ENCODE measurements at regions not wholly inside any gene's neighbourhood (a gene's known extent, or its start where the extent isn't known, plus 50 kb on each side); places are given as distances from the start of the nearest gene placed in this dataset.
"Not testable (repeated sequence)": the region's sequence is repeated elsewhere in the genome, so short reads cannot be mapped to it uniquely, and the experiment has no call there.

DNA sequence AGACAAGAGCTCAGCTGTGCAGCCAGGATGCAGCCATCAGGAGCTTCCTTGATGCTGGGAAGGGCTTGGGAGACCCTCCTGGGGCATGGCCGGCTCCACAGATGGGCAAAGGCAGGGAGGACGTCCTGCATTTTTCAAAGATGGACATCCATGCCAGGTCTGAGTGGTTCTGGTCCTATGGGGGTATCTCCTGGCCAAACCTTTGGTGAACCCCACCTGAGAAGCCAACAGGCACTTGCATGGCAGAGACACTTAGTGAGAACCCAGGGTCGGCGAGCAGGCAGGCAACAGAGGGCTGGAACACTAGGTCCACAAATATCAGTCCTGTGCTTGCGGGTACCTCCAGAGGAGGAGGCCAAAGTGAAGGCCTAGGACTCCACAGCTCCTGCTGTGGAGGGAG lies 70.0 kb downstream of the KCTD15 start:
- no peak overlapping the region for H3K27ac ChIP-seq (ENCODE audit: insufficient read depth, low read length)
- no peak overlapping the region for H3K4me2 ChIP-seq (ENCODE audit: extremely low read depth, insufficient read depth, low read length)
- H4K20me1 ChIP-seq (ENCODE audit: control insufficient read depth, extremely low read depth, insufficient read depth, low read length) = no peaks in the 10 kb centered on the region
- no peaks in the 10 kb centered on the region for H3K27me3 ChIP-seq (ENCODE audit: control insufficient read depth, insufficient read depth, low read length)
- no peaks in the 10 kb centered on the region for H3K79me2 ChIP-seq (ENCODE audit: control insufficient read depth, insufficient read depth, low read length)
- H2AFZ ChIP-seq (ENCODE audit: low read length) = no peak overlapping the region
- H3K4me3 ChIP-seq (replicated peaks in 1 of 4; ENCODE audit: control extremely low read depth in 1 of 4, insufficient read depth in 1 of 4, low read depth in 3 of 4, low read length in 4 of 4) = no peak overlapping the region
- no peaks in the 10 kb centered on the region for H3K4me1 ChIP-seq (ENCODE audit: control insufficient read depth, extremely low read depth, insufficient read depth, low read length)
- no peaks in the 10 kb centered on the region for H3K36me3 ChIP-seq (ENCODE audit: control insufficient read depth, insufficient read depth, low read length)
- TF ChIP-seq EZH2 (IDR thresholded peaks at IDR 0.05; ENCODE audit: low read length, missing control alignments) = no peak
- TF ChIP-seq CTCF (conservative IDR thresholded peaks at IDR 0.05 in 1 of 2, IDR thresholded peaks at IDR 0.05 in 1 of 2; ENCODE audit: low read depth in 1 of 2, low read length in 2 of 2) = no peak
- H3K9ac ChIP-seq (ENCODE audit: insufficient read depth, low read length) = no peak overlapping the region
- H3K9me3 ChIP-seq (ENCODE audit: control insufficient read depth, insufficient read depth, low read depth, low read length) = no peaks in the 10 kb centered on the region
- DNase-seq (ENCODE audit: low read depth in 2 of 2) = no peak

- peak in 1 of 2 donors; percentile 6 for DNase-seq (ENCODE audit: low read depth in 2 of 2)
- H3K27ac ChIP-seq (ENCODE audit: insufficient read depth, low read length) = no peak overlapping the region
- H3K36me3 ChIP-seq (ENCODE audit: control insufficient read depth, insufficient read depth, low read length) = no peaks in the 10 kb centered on the region
- peak overlapping the region; percentile 13 for H3K4me2 ChIP-seq (ENCODE audit: extremely low read depth, insufficient read depth, low read length)
- no peak overlapping the region for H3K9ac ChIP-seq (ENCODE audit: insufficient read depth, low read length)
- H3K4me3 ChIP-seq (replicated peaks in 1 of 4; ENCODE audit: control extremely low read depth in 1 of 4, insufficient read depth in 1 of 4, low read depth in 3 of 4, low read length in 4 of 4) = peak overlapping the region in 2 of 4 experiments; percentile 20 to 27
- no peaks in the 10 kb centered on the region for H3K79me2 ChIP-seq (ENCODE audit: control insufficient read depth, insufficient read depth, low read length)
- TF ChIP-seq EZH2 (IDR thresholded peaks at IDR 0.05; ENCODE audit: low read length, missing control alignments) (no peak), CTCF (conservative IDR thresholded peaks at IDR 0.05 in 1 of 2, IDR thresholded peaks at IDR 0.05 in 1 of 2; ENCODE audit: low read depth in 1 of 2, low read length in 2 of 2) (no peak)
- no peaks in the 10 kb centered on the region for H3K27me3 ChIP-seq (ENCODE audit: control insufficient read depth, insufficient read depth, low read length)
- no peaks in the 10 kb centered on the region for H3K4me1 ChIP-seq (ENCODE audit: control insufficient read depth, extremely low read depth, insufficient read depth, low read length)
- no peaks in the 10 kb centered on the region for H3K9me3 ChIP-seq (ENCODE audit: control insufficient read depth, insufficient read depth, low read depth, low read length)
- H2AFZ ChIP-seq (ENCODE audit: low read length) = peak overlapping the region; percentile 26
- no peaks in the 10 kb centered on the region for H4K20me1 ChIP-seq (ENCODE audit: control insufficient read depth, extremely low read depth, insufficient read depth, low read length)
Measured at GRCh38 chr19:33868076-33868735, 71.5 kb downstream of the KCTD15 start.

GRCh38 chr19:33868788-33869412 lies 72.2 kb downstream of the KCTD15 start:
- no peak for TF ChIP-seq EZH2 (IDR thresholded peaks at IDR 0.05; ENCODE audit: low read length, missing control alignments)
- TF ChIP-seq CTCF (conservative IDR thresholded peaks at IDR 0.05 in 1 of 2, IDR thresholded peaks at IDR 0.05 in 1 of 2; ENCODE audit: low read depth in 1 of 2, low read length in 2 of 2) = peak in 1 of 2 donors; percentile 8
- H3K27me3 ChIP-seq (ENCODE audit: control insufficient read depth, insufficient read depth, low read length) = no peaks in the 10 kb centered on the region
- no peaks in the 10 kb centered on the region for H3K9me3 ChIP-seq (ENCODE audit: control insufficient read depth, insufficient read depth, low read depth, low read length)
- H3K27ac ChIP-seq (ENCODE audit: insufficient read depth, low read length) = no peak overlapping the region
- peak overlapping the region in 2 of 4 experiments; percentile 20 to 27 for H3K4me3 ChIP-seq (replicated peaks in 1 of 4; ENCODE audit: control extremely low read depth in 1 of 4, insufficient read depth in 1 of 4, low read depth in 3 of 4, low read length in 4 of 4)
- H3K4me1 ChIP-seq (ENCODE audit: control insufficient read depth, extremely low read depth, insufficient read depth, low read length) = no peaks in the 10 kb centered on the region
- DNase-seq (ENCODE audit: low read depth in 2 of 2) = peak; percentile 3 to 28
- H4K20me1 ChIP-seq (ENCODE audit: control insufficient read depth, extremely low read depth, insufficient read depth, low read length) = no peaks in the 10 kb centered on the region
- H3K9ac ChIP-seq (ENCODE audit: insufficient read depth, low read length) = no peak overlapping the region
- peak overlapping the region; percentile 51 for H3K4me2 ChIP-seq (ENCODE audit: extremely low read depth, insufficient read depth, low read length)
- H2AFZ ChIP-seq (ENCODE audit: low read length) = peak overlapping the region; percentile 26
- no peaks in the 10 kb centered on the region for H3K36me3 ChIP-seq (ENCODE audit: control insufficient read depth, insufficient read depth, low read length)
- H3K79me2 ChIP-seq (ENCODE audit: control insufficient read depth, insufficient read depth, low read length) = no peaks in the 10 kb centered on the region

DNA sequence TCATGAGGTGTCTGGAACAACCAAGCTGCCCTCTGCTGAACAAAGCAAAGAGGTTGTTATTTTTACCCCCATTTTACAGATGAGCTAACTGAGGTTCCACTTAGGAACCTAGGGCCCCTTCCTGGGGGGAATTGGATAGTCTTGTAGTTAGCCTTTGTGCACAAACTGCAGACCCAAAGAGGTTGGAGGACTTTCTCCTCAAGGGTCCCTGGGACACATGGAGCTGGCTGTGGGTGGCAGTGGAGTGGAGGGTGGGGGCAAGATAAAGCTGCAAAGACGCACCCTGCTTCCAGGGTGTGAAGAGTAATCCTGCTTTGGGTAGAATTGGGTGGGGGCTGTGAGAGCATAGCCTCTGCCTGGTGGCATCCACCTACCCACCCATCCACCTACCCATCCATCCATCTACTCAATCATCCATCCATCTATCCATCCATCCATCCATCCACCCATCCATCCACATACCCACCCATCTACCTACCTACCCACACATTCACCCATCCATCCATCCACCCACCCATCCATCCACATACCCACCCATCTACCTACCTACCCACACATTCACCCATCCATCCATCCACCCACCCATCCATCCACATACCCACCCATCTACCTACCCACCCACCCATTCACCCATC lies 73.7 kb downstream of the KCTD15 start:
- not testable (repeated sequence) for H3K27me3 ChIP-seq (ENCODE audit: control insufficient read depth, insufficient read depth, low read length); H3K4me3 ChIP-seq (replicated peaks in 1 of 4; ENCODE audit: control extremely low read depth in 1 of 4, insufficient read depth in 1 of 4, low read depth in 3 of 4, low read length in 4 of 4); H3K36me3 ChIP-seq (ENCODE audit: control insufficient read depth, insufficient read depth, low read length); H3K4me1 ChIP-seq (ENCODE audit: control insufficient read depth, extremely low read depth, insufficient read depth, low read length); H3K9ac ChIP-seq (ENCODE audit: insufficient read depth, low read length); H2AFZ ChIP-seq (ENCODE audit: low read length); DNase-seq (ENCODE audit: low read depth in 2 of 2); H3K9me3 ChIP-seq (ENCODE audit: control insufficient read depth, insufficient read depth, low read depth, low read length); H3K79me2 ChIP-seq (ENCODE audit: control insufficient read depth, insufficient read depth, low read length); H3K27ac ChIP-seq (ENCODE audit: insufficient read depth, low read length); H3K4me2 ChIP-seq (ENCODE audit: extremely low read depth, insufficient read depth, low read length); H4K20me1 ChIP-seq (ENCODE audit: control insufficient read depth, extremely low read depth, insufficient read depth, low read length)

Data from fibroblast of lung (primary cell).